ENCODE measurements at regions not wholly inside any gene's neighbourhood (a gene's known extent, or its start where the extent isn't known, plus 50 kb on each side); places are given as distances from the start of the nearest gene placed in this dataset.

- TF ChIP-seq CTCF (optimal IDR thresholded peaks at IDR 0.05 in 1 of 3, IDR thresholded peaks at IDR 0.05 in 1 of 3, conservative IDR thresholded peaks at IDR 0.05 in 1 of 3; ENCODE audit: extremely low read depth in 1 of 3, insufficient read depth in 2 of 3, low read length in 3 of 3): no peak
- no peak for TF ChIP-seq EZH2 (IDR thresholded peaks at IDR 0.05; ENCODE audit: low read length)
These were observed 374.7 kb upstream of the LARGE1 start for GRCh38 chr22:34294986-34295385.

Data from keratinocyte (primary cell).